ENCODE measurements at regions not wholly inside any gene's neighbourhood (a gene's known extent, or its start where the extent isn't known, plus 50 kb on each side); places are given as distances from the start of the nearest gene placed in this dataset.

DNA sequence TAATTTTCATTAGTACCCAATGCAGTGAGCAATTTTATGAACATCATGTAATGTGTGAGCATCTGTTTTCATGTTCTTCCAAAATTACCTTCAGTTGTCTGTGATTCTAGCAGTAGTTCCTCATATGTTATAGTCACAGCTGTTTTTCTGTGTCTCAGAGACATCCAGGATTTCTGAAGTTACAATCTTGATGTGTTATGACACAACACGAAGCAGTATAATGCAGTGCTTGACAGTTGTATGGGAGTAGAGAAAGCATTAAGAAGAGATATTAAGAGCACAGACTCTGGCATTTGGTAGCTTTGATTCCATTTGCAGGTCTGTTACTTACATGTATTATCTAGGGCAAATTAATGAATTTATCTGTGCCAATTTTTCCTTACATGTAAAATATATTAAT is 414.7 kb upstream of the PCDH15 start:
- no peaks in the 10 kb centered on the region for H3K9me3 ChIP-seq
- DNase-seq (ENCODE audit: extremely low spot score) = no peak
- H3K36me3 ChIP-seq = no peaks in the 10 kb centered on the region
- intact Hi-C loops (cut with DNase I) = no loop called here
- H3K27ac ChIP-seq (replicated peaks in 1 of 4) = no peak overlapping the region
- no peaks in the 10 kb centered on the region for H3K4me1 ChIP-seq
- no peak overlapping the region for H3K4me3 ChIP-seq
- no peaks in the 10 kb centered on the region for H3K27me3 ChIP-seq
- WGBS = 58% methylated on average over 1 of the region's 1 CpG
- TF ChIP-seq EP300 (IDR thresholded peaks at IDR 0.05) (no peak), POLR2AphosphoS5 (IDR thresholded peaks at IDR 0.05) (no peak), POLR2A (IDR thresholded peaks at IDR 0.05; ENCODE audit: low read depth) (no peak)
- TF ChIP-seq, protein P1, sequence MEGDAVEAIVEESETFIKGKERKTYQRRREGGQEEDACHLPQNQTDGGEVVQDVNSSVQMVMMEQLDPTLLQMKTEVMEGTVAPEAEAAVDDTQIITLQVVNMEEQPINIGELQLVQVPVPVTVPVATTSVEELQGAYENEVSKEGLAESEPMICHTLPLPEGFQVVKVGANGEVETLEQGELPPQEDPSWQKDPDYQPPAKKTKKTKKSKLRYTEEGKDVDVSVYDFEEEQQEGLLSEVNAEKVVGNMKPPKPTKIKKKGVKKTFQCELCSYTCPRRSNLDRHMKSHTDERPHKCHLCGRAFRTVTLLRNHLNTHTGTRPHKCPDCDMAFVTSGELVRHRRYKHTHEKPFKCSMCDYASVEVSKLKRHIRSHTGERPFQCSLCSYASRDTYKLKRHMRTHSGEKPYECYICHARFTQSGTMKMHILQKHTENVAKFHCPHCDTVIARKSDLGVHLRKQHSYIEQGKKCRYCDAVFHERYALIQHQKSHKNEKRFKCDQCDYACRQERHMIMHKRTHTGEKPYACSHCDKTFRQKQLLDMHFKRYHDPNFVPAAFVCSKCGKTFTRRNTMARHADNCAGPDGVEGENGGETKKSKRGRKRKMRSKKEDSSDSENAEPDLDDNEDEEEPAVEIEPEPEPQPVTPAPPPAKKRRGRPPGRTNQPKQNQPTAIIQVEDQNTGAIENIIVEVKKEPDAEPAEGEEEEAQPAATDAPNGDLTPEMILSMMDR (IDR thresholded peaks at IDR 0.05) = no peak

DNA sequence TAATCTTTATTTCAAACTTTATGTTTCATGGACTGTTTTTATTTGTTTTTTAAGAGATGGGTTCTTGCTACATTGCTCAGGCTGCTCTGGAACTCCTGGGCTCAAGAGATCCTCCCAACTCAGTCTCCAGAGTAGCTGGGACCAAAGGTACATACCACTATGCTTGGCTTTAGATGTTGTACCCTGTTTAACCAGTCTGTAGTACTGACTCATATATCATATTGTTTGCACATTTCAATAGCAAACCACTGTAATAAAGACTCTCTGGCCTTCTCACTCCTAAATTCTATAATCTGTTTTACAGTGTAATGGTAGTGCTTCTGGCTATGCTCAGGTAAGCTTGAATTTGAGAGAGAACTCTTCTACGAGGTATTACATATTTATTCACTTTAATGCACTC is 413.6 kb upstream of the PCDH15 start:
- DNase-seq (ENCODE audit: extremely low spot score) = no peak
- H3K27ac ChIP-seq (replicated peaks in 1 of 4) = no peak overlapping the region
- H3K9me3 ChIP-seq = no peaks in the 10 kb centered on the region
- H3K27me3 ChIP-seq = no peaks in the 10 kb centered on the region
- no peaks in the 10 kb centered on the region for H3K4me1 ChIP-seq
- H3K4me3 ChIP-seq = no peak overlapping the region
- intact Hi-C loops (cut with DNase I) = no loop called here
- TF ChIP-seq EP300 (IDR thresholded peaks at IDR 0.05) = no peak
- TF ChIP-seq, protein P1 (IDR thresholded peaks at IDR 0.05) = no peak
- no peak for TF ChIP-seq POLR2A (IDR thresholded peaks at IDR 0.05; ENCODE audit: low read depth)
- no peak for TF ChIP-seq POLR2AphosphoS5 (IDR thresholded peaks at IDR 0.05)
- H3K36me3 ChIP-seq = no peaks in the 10 kb centered on the region
- WGBS = 81% methylated on average over 1 of the region's 1 CpG

DNA sequence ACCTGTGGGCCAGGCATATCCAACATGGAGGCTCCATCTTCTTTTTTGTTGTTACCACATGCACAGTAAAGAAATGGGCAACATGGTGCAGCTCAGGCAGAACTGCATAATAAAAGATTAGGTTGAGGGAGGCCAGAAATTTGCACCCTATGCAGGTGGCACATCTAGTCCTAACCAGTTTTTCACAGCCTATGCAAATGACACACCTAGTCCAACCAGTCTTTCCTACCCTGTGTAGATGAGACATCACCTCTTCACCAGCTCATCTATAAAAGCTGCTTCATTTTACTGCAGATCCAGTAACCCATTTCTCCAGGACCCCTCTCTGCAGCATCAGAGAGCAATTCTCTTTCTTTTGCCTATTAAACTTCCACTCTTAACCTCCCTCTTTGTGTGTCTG is 411.0 kb upstream of the PCDH15 start:
- H3K4me3 ChIP-seq = no peak overlapping the region
- H3K4me1 ChIP-seq = no peaks in the 10 kb centered on the region
- H3K36me3 ChIP-seq = no peaks in the 10 kb centered on the region
- intact Hi-C loops (cut with DNase I) = no loop called here
- H3K27me3 ChIP-seq = no peaks in the 10 kb centered on the region
- no peak for DNase-seq (ENCODE audit: extremely low spot score)
- no peak for TF ChIP-seq POLR2AphosphoS5 (IDR thresholded peaks at IDR 0.05)
- TF ChIP-seq, protein P1 (IDR thresholded peaks at IDR 0.05) = no peak
- TF ChIP-seq EP300 (IDR thresholded peaks at IDR 0.05) = no peak
- no peak for TF ChIP-seq POLR2A (IDR thresholded peaks at IDR 0.05; ENCODE audit: low read depth)
- H3K27ac ChIP-seq (replicated peaks in 1 of 4) = no peak overlapping the region
- H3K9me3 ChIP-seq = no peaks in the 10 kb centered on the region

DNA sequence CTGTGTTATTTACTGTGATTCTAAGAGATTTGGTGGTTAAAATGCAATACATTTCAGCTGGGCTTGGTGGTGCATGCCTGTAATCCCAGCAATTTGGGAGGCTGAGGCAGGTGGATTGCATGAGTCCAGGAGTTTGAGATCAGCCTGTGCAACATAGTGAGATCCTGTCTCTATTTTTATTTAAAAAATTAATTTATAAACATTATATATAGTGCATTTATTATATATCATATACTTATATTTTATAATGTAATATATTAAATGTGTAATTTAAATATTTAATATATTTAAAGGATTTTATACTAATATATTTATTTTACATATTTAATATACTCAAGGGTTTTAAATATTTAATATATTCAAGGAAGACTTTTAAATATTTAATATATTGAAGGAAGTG is 402.8 kb upstream of the PCDH15 start:
- H3K4me1 ChIP-seq = no peaks in the 10 kb centered on the region
- TF ChIP-seq EP300 (IDR thresholded peaks at IDR 0.05) = no peak
- TF ChIP-seq POLR2AphosphoS5 (IDR thresholded peaks at IDR 0.05) = no peak
- TF ChIP-seq POLR2A (IDR thresholded peaks at IDR 0.05; ENCODE audit: low read depth) = no peak
- TF ChIP-seq, protein P1 (IDR thresholded peaks at IDR 0.05) = no peak
- DNase-seq (ENCODE audit: extremely low spot score) = no peak
- H3K27me3 ChIP-seq = no peaks in the 10 kb centered on the region
- no peaks in the 10 kb centered on the region for H3K9me3 ChIP-seq
- H3K36me3 ChIP-seq = no peaks in the 10 kb centered on the region
- intact Hi-C loops (cut with DNase I) = no loop called here
- H3K27ac ChIP-seq (replicated peaks in 1 of 4) = no peak overlapping the region
- H3K4me3 ChIP-seq = no peak overlapping the region

DNA sequence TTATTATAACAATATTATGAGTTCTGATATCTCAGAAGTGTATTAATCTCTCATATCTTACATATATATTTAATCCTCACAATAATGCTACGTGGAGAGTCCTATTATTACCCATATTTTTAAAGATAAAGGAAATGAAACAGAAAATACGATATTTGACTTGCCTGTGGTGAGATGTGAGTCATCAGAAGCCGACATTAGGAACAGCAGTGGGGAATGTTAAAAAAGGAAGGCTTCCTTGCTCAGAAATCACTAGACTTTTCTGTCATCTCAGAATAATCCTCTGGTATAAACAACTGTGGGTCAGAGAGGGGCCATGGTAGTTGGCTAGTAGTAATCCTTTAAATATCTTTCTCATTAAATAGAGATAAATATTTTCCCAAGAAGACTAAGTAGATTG is 402.3 kb upstream of the PCDH15 start:
- no peak for TF ChIP-seq POLR2AphosphoS5 (IDR thresholded peaks at IDR 0.05)
- TF ChIP-seq POLR2A (IDR thresholded peaks at IDR 0.05; ENCODE audit: low read depth) = no peak
- TF ChIP-seq, protein P1 (IDR thresholded peaks at IDR 0.05) = no peak
- no peak for TF ChIP-seq EP300 (IDR thresholded peaks at IDR 0.05)
- no peak overlapping the region for H3K4me3 ChIP-seq
- DNase-seq (ENCODE audit: extremely low spot score) = no peak
- WGBS = 29% methylated on average over 3 of the region's 3 CpGs
- H3K4me1 ChIP-seq = no peaks in the 10 kb centered on the region
- H3K27ac ChIP-seq (replicated peaks in 1 of 4) = no peak overlapping the region
- intact Hi-C loops (cut with DNase I) = no loop called here
- no peaks in the 10 kb centered on the region for H3K36me3 ChIP-seq
- H3K9me3 ChIP-seq = no peaks in the 10 kb centered on the region
- no peaks in the 10 kb centered on the region for H3K27me3 ChIP-seq
